ENCODE measurements at regions not wholly inside any gene's neighbourhood (a gene's known extent, or its start where the extent isn't known, plus 50 kb on each side); places are given as distances from the start of the nearest gene placed in this dataset.

GRCh38 chr13:79833991-79834390, 353.0 kb downstream of the NDFIP2 start:
- no TSS peak for BruUV-seq (replicated peaks)
- Histone ChIP-seq H3K27me3 (replicated peaks; ENCODE audit: insufficient read depth, low read depth, low read length, poor library complexity) (no peaks in the 10 kb centered on the region), H3K9me3 (ENCODE audit: low read depth, low read length, poor library complexity, severe bottlenecking) (no peaks in the 10 kb centered on the region), H3K27ac (ENCODE audit: low read depth, low read length, poor library complexity, severe bottlenecking) (no peak overlapping the region), H3K4me1 (ENCODE audit: insufficient read depth, low read length, poor library complexity, severe bottlenecking) (no peaks in the 10 kb centered on the region), H3K4me3 (ENCODE audit: low read depth, low read length, poor library complexity, severe bottlenecking) (no peak overlapping the region), H3K36me3 (ENCODE audit: insufficient read depth, low read length, poor library complexity, severe bottlenecking) (no peaks in the 10 kb centered on the region)
- DNase-seq (ENCODE audit: low spot score): no peak
- intact Hi-C loops (cut with micrococcal nuclease; ENCODE audit: unreplicated experiment): no loop called here
- no peak for TF ChIP-seq CTCF (conservative IDR thresholded peaks at IDR 0.05; ENCODE audit: low read depth, low read length)
- no peak for TF ChIP-seq EZH2 (IDR thresholded peaks at IDR 0.05; ENCODE audit: borderline replicate concordance, low read depth, low read length, poor library complexity, severe bottlenecking)
- ChIA-PET POLR2A (ENCODE audit: low non-redundant PET) (interaction anchor here (0.7 kb wide), 1 partner anchor 23 kb away, joined by 6 read pairs; no protein-coding TSS in a partner anchor), CTCF (no interaction called here)

GRCh38 chr13:79831556-79831955, 350.6 kb downstream of the NDFIP2 start:
- TF ChIP-seq EZH2 (IDR thresholded peaks at IDR 0.05; ENCODE audit: borderline replicate concordance, low read depth, low read length, poor library complexity, severe bottlenecking) (no peak), CTCF (conservative IDR thresholded peaks at IDR 0.05; ENCODE audit: low read depth, low read length) (no peak)
- BruUV-seq (replicated peaks): no TSS peak

GRCh38 chr13:79830945-79831344, 350.0 kb downstream of the NDFIP2 start:
- no peaks in the 10 kb centered on the region for H3K4me1 ChIP-seq (ENCODE audit: insufficient read depth, low read length, poor library complexity, severe bottlenecking)
- H3K4me3 ChIP-seq (ENCODE audit: low read depth, low read length, poor library complexity, severe bottlenecking): no peak overlapping the region
- H3K9me3 ChIP-seq (ENCODE audit: low read depth, low read length, poor library complexity, severe bottlenecking): no peaks in the 10 kb centered on the region
- no peak for DNase-seq (ENCODE audit: low spot score)
- intact Hi-C loops (cut with micrococcal nuclease; ENCODE audit: unreplicated experiment): no loop called here
- no peak overlapping the region for H3K27ac ChIP-seq (ENCODE audit: low read depth, low read length, poor library complexity, severe bottlenecking)
- ChIA-PET POLR2A (ENCODE audit: low non-redundant PET) (no interaction called here), CTCF (no interaction called here)
- BruUV-seq (replicated peaks): no TSS peak
- no peaks in the 10 kb centered on the region for H3K27me3 ChIP-seq (replicated peaks; ENCODE audit: insufficient read depth, low read depth, low read length, poor library complexity)
- TF ChIP-seq EZH2 (IDR thresholded peaks at IDR 0.05; ENCODE audit: borderline replicate concordance, low read depth, low read length, poor library complexity, severe bottlenecking) (no peak), CTCF (conservative IDR thresholded peaks at IDR 0.05; ENCODE audit: low read depth, low read length) (no peak)
- H3K36me3 ChIP-seq (ENCODE audit: insufficient read depth, low read length, poor library complexity, severe bottlenecking): no peaks in the 10 kb centered on the region

More at GRCh38 chr13:79831556-79831955, 350.6 kb downstream of the NDFIP2 start:
- DNase-seq (ENCODE audit: low spot score): no peak
- H3K27ac ChIP-seq (ENCODE audit: low read depth, low read length, poor library complexity, severe bottlenecking): no peak overlapping the region
- no peaks in the 10 kb centered on the region for H3K27me3 ChIP-seq (replicated peaks; ENCODE audit: insufficient read depth, low read depth, low read length, poor library complexity)
- H3K36me3 ChIP-seq (ENCODE audit: insufficient read depth, low read length, poor library complexity, severe bottlenecking): no peaks in the 10 kb centered on the region
- no peaks in the 10 kb centered on the region for H3K9me3 ChIP-seq (ENCODE audit: low read depth, low read length, poor library complexity, severe bottlenecking)
- POLR2A ChIA-PET (ENCODE audit: low non-redundant PET): no interaction called here
- H3K4me1 ChIP-seq (ENCODE audit: insufficient read depth, low read length, poor library complexity, severe bottlenecking): no peaks in the 10 kb centered on the region
- intact Hi-C loops (cut with micrococcal nuclease; ENCODE audit: unreplicated experiment): no loop called here
- H3K4me3 ChIP-seq (ENCODE audit: low read depth, low read length, poor library complexity, severe bottlenecking): no peak overlapping the region
- CTCF ChIA-PET: no interaction called here
